Amniotic stem cell (primary cell): ENCODE measurements at regions not wholly inside any gene's neighbourhood (a gene's known extent, or its start where the extent isn't known, plus 50 kb on each side); places are given as distances from the start of the nearest gene placed in this dataset.
"Not testable (repeated sequence)": the region's sequence is repeated elsewhere in the genome, so short reads cannot be mapped to it uniquely, and the experiment has no call there.

Source experiments
- DNase-seq: peaks from one replicate; lab custom pipeline; 2025; lab: John Stamatoyannopoulos, UW

GRCh38 chr10:21292763-21293517 lies 232.5 kb downstream of the SKIDA1 start:
- DNase-seq, result peak; percentile 83

- no peak for DNase-seq
Observed at GRCh38 chr10:21290499-21291160, 234.9 kb downstream of the SKIDA1 start.

GRCh38 chr10:21289961-21290360 lies 235.5 kb downstream of the SKIDA1 start:
- DNase-seq, result no peak

GRCh38 chr10:21289271-21289670 lies 236.2 kb downstream of the SKIDA1 start:
- no peak for DNase-seq

- no peak for DNase-seq
Observed at GRCh38 chr10:21285742-21286331, 239.6 kb downstream of the SKIDA1 start.

- no peak for DNase-seq
Observed at GRCh38 chr10:21285207-21285606, 240.3 kb downstream of the SKIDA1 start.

- no peak for DNase-seq
Observed at GRCh38 chr10:21284301-21284700, 241.2 kb downstream of the SKIDA1 start.

GRCh38 chr10:21283053-21283452 lies 242.4 kb downstream of the SKIDA1 start:
- DNase-seq, result not testable (repeated sequence)

- DNase-seq, result no peak
Observed at GRCh38 chr10:21281765-21282484, 243.6 kb downstream of the SKIDA1 start.

- DNase-seq, result no peak
Observed at GRCh38 chr10:21280971-21281572, 244.4 kb downstream of the SKIDA1 start.

GRCh38 chr10:21280037-21280436 lies 245.4 kb downstream of the SKIDA1 start:
- DNase-seq, result no peak

- no peak for DNase-seq
Observed at GRCh38 chr10:21279217-21279575, 246.3 kb downstream of the SKIDA1 start.

- peak; percentile 89 for DNase-seq
Observed at GRCh38 chr10:21278491-21279216, 246.8 kb downstream of the SKIDA1 start.

- DNase-seq, result no peak
Observed at GRCh38 chr10:21273400-21273968, 252.0 kb downstream of the SKIDA1 start.

- no peak for DNase-seq
Observed at GRCh38 chr10:21272643-21273399, 252.7 kb downstream of the SKIDA1 start.

GRCh38 chr10:21270976-21271375 lies 254.5 kb downstream of the SKIDA1 start:
- DNase-seq, result no peak

GRCh38 chr10:21269289-21269688 lies 256.2 kb downstream of the SKIDA1 start:
- DNase-seq, result no peak

- DNase-seq, result no peak
Observed at GRCh38 chr10:21265622-21266021, 259.9 kb downstream of the SKIDA1 start.

GRCh38 chr10:21264271-21264670 lies 261.2 kb downstream of the SKIDA1 start:
- DNase-seq, result no peak

GRCh38 chr10:21263839-21264238 lies 261.6 kb downstream of the SKIDA1 start:
- DNase-seq, result no peak
